GM12878 (cell line): ENCODE measurements at regions not wholly inside any gene's neighbourhood (a gene's known extent, or its start where the extent isn't known, plus 50 kb on each side); places are given as distances from the start of the nearest gene placed in this dataset.

Experiments used
- ATAC-seq: fragments of 200-7000 bp; cut with Tn5 transposase; 3 replicates; pipeline ENCODE4 v1.9.1; 2020; ENCODE audit warnings: mild to moderate bottlenecking, moderate library complexity
- BruUV-seq: library from RNA; stranded (reverse); fragments of 400-500 nt; replicated peaks from 2 replicates; lab custom pipeline; 2021; lab: Mats Ljungman, UMichigan
- CTCF ChIA-PET: fragments of 300-600 bp; sonication (Branson Sonifier 250); formaldehyde crosslinking; extraction: SDS; loops from one replicate; lab custom pipeline; 2021; ENCODE audit warnings: inconsistent platforms; lab: Yijun Ruan, JAX
- POLR2A ChIA-PET: fragments of 350-600 bp; formaldehyde crosslinking; extraction: SDS; loops from one replicate; lab custom pipeline; 2021; ENCODE audit warnings: inconsistent platforms; lab: Charles Lee
- RAD21 ChIA-PET: fragments of 300-600 bp; sonication (Branson Sonifier 250); formaldehyde crosslinking; loops from one replicate; lab custom pipeline; 2023; ENCODE audit warnings: antibody characterized with exemption; ENCODE audit not compliant: unreplicated experiment; lab: Charles Lee
- SMC1A ChIA-PET: fragments of 300-600 bp; sonication (Branson Sonifier 250); formaldehyde crosslinking; loops from one replicate; lab custom pipeline; 2023; ENCODE audit not compliant: unreplicated experiment, uncharacterized antibody; lab: Charles Lee
- DNase-seq: peaks from one replicate; pipeline ENCODE4 v3.0.0-alpha.2; 2011; ENCODE audit warnings: low read depth, low spot score
- FAIRE-seq: peaks from 3 replicates; lab custom pipeline; 2011; peaks lifted over from hg19 to GRCh38; lab: Jason Lieb, UNC
- H2AFZ ChIP-seq: 2 replicates; pipeline ENCODE4 v1.6.0; 2011; ENCODE audit warnings: low read depth, low read length, control low read depth; ENCODE audit not compliant: control insufficient read depth
- H3K27ac ChIP-seq: 2 replicates; pipeline ENCODE4 v1.5.1; 2011; ENCODE audit warnings: control low read depth; ENCODE audit not compliant: control insufficient read depth, insufficient read depth
- H3K27me3 ChIP-seq, 2 experiments: replicated peaks in 1 of 2; 2 replicates each; pipeline versions ENCODE4 v1.6.0 to v1.6.1; 2011; ENCODE audit warnings: low read length in 1 of 2; ENCODE audit not compliant: control insufficient read depth in 2 of 2, insufficient read depth in 2 of 2
- H3K36me3 ChIP-seq, 2 experiments: 2 replicates each; pipeline ENCODE4 v1.5.1; 2011; ENCODE audit warnings: low read length in 1 of 2; ENCODE audit not compliant: control insufficient read depth in 2 of 2, insufficient read depth in 2 of 2
- H3K4me1 ChIP-seq: 2 replicates; pipeline ENCODE4 v1.6.1; 2011; ENCODE audit warnings: mild to moderate bottlenecking, low read length, moderate library complexity, mixed read lengths; ENCODE audit not compliant: control insufficient read depth, insufficient read depth
- H3K4me2 ChIP-seq: 2 replicates; pipeline ENCODE4 v1.6.0; 2011; ENCODE audit warnings: control low read depth; ENCODE audit not compliant: control insufficient read depth, insufficient read depth
- H3K4me3 ChIP-seq: fragments of 200-600 bp; sonication (generic); 2 replicates; pipeline ENCODE4 v1.5.1; 2016
- H3K79me2 ChIP-seq: 2 replicates; pipeline ENCODE4 v1.6.0; 2011; ENCODE audit warnings: low read length; ENCODE audit not compliant: control insufficient read depth, insufficient read depth
- H3K9ac ChIP-seq: 2 replicates; pipeline ENCODE4 v1.8.0; 2011; ENCODE audit warnings: low read length, control low read depth, mixed read lengths; ENCODE audit not compliant: control insufficient read depth, insufficient read depth
- H3K9me3 ChIP-seq: replicated peaks from 3 replicates; pipeline ENCODE4 v1.5.1; 2011; ENCODE audit warnings: mild to moderate bottlenecking, low read length; ENCODE audit not compliant: control insufficient read depth, insufficient read depth
- H4K20me1 ChIP-seq: 2 replicates; pipeline ENCODE4 v1.6.0; 2011; ENCODE audit not compliant: control insufficient read depth, insufficient read depth
- HCFC1 ChIP-seq: fragments of 150-350 bp; IDR thresholded peaks from 2 replicates; pipeline ENCODE4 v1.6.1; 2014; ENCODE audit warnings: low read length
- HDGF ChIP-seq: fragments of 450-650 bp; IDR thresholded peaks from 2 replicates; pipeline ENCODE4 v1.6.1; 2016; ENCODE audit warnings: antibody characterized with exemption
- MXI1 ChIP-seq: fragments of 150-350 bp; IDR thresholded peaks from 2 replicates; pipeline ENCODE4 v1.6.1; 2011; ENCODE audit warnings: low read depth, mild to moderate bottlenecking, inconsistent platforms, low read length, improper control_type of control experiment
- MYC ChIP-seq: IDR thresholded peaks from 2 replicates; pipeline ENCODE4 v1.6.1; 2011; ENCODE audit warnings: mild to moderate bottlenecking, low read length, moderate library complexity, inconsistent platforms; ENCODE audit not compliant: insufficient read depth, insufficient replicate concordance, insufficient read length, severe bottlenecking
- NR2F1 ChIP-seq: fragments of 450-650 bp; conservative IDR thresholded peaks from 2 replicates; pipeline ENCODE4 v1.6.1; 2017; ENCODE audit warnings: mild to moderate bottlenecking
- PAX8 ChIP-seq: fragments of 450-650 bp; IDR thresholded peaks from 2 replicates; pipeline ENCODE4 v1.6.1; 2017; ENCODE audit warnings: mild to moderate bottlenecking, moderate library complexity
- PBX3 ChIP-seq: IDR thresholded peaks from 2 replicates; pipeline ENCODE4 v1.6.1; 2011; ENCODE audit warnings: mild to moderate bottlenecking, low read depth, low read length, moderate library complexity; ENCODE audit not compliant: insufficient replicate concordance
- SMARCA5 ChIP-seq: fragments of 450-650 bp; IDR thresholded peaks from 2 replicates; pipeline ENCODE4 v1.6.1; 2017; ENCODE audit warnings: mild to moderate bottlenecking
- STAT1 ChIP-seq: fragments of 450-650 bp; conservative IDR thresholded peaks from 2 replicates; pipeline ENCODE4 v1.6.1; 2014; ENCODE audit warnings: antibody characterized with exemption, mild to moderate bottlenecking
- TCF3 ChIP-seq: IDR thresholded peaks from 2 replicates; pipeline ENCODE4 v1.6.1; 2012; ENCODE audit warnings: low read depth, mild to moderate bottlenecking, low read length, borderline replicate concordance; ENCODE audit not compliant: insufficient read depth
- ZNF24 ChIP-seq: fragments of 450-650 bp; IDR thresholded peaks from 2 replicates; pipeline ENCODE4 v1.6.1; 2017; ENCODE audit warnings: antibody characterized with exemption, mild to moderate bottlenecking
- in situ Hi-C: fragments of 300-500 bp; cut with MboI; formaldehyde crosslinking; loops from 9 replicates; pipeline ENCODE4 v1.14.3; 2018; ENCODE audit warnings: mixed read lengths
- intact Hi-C: fragments of 100-400 bp; cut with micrococcal nuclease; formaldehyde crosslinking; loops from one replicate; pipeline ENCODE4 v1.14.2; 2022; ENCODE audit not compliant: unreplicated experiment
- TF ChIP-seq, protein P1 (sequence below): fragments of 450-650 bp; IDR thresholded peaks from 2 replicates; pipeline ENCODE4 v1.6.1; 2017; ENCODE audit warnings: borderline replicate concordance
- TF ChIP-seq, protein P2 (sequence below), 3 experiments: IDR thresholded peaks in 2 of 3; conservative IDR thresholded peaks in 1 of 3; 2 replicates each; pipeline ENCODE4 v1.5.1; 2011; ENCODE audit warnings: low read depth in 3 of 3, low read length in 3 of 3, mild to moderate bottlenecking in 3 of 3, control low read depth in 2 of 3, moderate library complexity in 2 of 3, inconsistent platforms in 1 of 3, mixed read lengths in 1 of 3; ENCODE audit not compliant: control insufficient read depth in 2 of 3, insufficient read depth in 1 of 3; ENCODE audit errors: extremely low read depth in 1 of 3
- TF ChIP-seq, protein P3 (sequence below): fragments of 450-650 bp; formaldehyde crosslinking; IDR thresholded peaks from 2 replicates; pipeline ENCODE4 v1.5.0; 2022; ENCODE audit warnings: mild to moderate bottlenecking, missing genetic modification characterization

DNA sequence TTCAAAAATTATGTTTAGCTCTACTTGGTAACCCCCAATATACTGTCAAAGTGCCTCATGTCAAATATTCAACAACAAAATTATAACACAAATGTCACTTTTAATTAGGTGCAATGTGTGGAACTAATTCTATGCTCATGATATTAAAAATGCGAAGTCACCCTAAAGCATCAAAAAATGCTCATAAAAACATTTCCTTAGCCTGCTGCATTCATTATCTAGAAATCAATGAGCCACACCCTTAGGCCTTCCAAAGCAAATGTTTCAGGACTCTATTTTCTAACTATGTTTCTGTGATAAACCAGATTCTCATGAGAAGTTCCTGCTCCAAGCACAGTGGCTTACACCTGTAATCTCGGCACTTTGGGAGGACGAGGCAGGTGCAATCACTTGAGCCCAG, 75.0 kb upstream of the ANK3 start (continued):
- TF ChIP-seq HCFC1 (no peak), SMARCA5 (no peak), ZNF24 (no peak), PAX8 (no peak), MYC (no peak), STAT1 (no peak)
- TF ChIP-seq, protein P1, sequence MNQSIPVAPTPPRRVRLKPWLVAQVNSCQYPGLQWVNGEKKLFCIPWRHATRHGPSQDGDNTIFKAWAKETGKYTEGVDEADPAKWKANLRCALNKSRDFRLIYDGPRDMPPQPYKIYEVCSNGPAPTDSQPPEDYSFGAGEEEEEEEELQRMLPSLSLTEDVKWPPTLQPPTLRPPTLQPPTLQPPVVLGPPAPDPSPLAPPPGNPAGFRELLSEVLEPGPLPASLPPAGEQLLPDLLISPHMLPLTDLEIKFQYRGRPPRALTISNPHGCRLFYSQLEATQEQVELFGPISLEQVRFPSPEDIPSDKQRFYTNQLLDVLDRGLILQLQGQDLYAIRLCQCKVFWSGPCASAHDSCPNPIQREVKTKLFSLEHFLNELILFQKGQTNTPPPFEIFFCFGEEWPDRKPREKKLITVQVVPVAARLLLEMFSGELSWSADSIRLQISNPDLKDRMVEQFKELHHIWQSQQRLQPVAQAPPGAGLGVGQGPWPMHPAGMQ, result no peak

DNA sequence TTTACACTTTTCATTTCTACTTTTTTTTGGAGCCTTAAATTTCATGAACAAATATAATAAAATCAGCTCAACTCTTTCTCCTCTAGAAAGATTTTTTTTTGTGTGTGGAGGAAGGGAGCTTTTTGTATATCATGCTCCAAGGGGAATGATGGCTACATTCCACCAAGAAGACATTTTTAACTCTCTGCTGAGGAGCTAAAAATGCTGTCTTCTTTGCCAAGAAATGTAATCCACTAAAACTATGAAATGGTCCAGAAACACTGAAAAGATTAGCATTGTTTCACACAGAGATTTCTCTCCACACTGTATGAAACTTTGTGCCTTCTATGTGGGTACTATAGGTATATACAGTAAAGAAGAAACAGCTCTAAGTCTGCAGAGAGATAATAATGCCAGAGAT, 74.1 kb upstream of the ANK3 start:
- no peak for ATAC-seq
- POLR2A ChIA-PET, result no interaction called here
- Histone ChIP-seq H4K20me1 (no peaks in the 10 kb centered on the region), H3K4me1 (no peaks in the 10 kb centered on the region), H3K27me3 (no peaks in the 10 kb centered on the region), H2AFZ (no peak overlapping the region), H3K27ac (no peak overlapping the region), H3K4me2 (no peak overlapping the region), H3K4me3 (no peak overlapping the region), H3K9me3 (no peaks in the 10 kb centered on the region), H3K36me3 (no peaks in the 10 kb centered on the region), H3K79me2 (no peaks in the 10 kb centered on the region), H3K9ac (no peak overlapping the region)
- intact Hi-C loops (loop anchor here (5.0 kb wide), 1 partner anchor 184 kb away; no protein-coding TSS in a partner anchor), in situ Hi-C loops (no loop called here)
- CTCF ChIA-PET, result interaction anchor here (1.2 kb wide), 1 partner anchor 19 kb away, joined by 3 read pairs; no protein-coding TSS in a partner anchor
- BruUV-seq, result no TSS peak
- SMC1A ChIA-PET, result no interaction called here
- RAD21 ChIA-PET, result no interaction called here
- FAIRE-seq, result no peak
- TF ChIP-seq HDGF (no peak), TCF3 (no peak), PAX8 (no peak), MXI1 (no peak), PBX3 (no peak), NR2F1 (no peak)
- TF ChIP-seq, protein P2, sequence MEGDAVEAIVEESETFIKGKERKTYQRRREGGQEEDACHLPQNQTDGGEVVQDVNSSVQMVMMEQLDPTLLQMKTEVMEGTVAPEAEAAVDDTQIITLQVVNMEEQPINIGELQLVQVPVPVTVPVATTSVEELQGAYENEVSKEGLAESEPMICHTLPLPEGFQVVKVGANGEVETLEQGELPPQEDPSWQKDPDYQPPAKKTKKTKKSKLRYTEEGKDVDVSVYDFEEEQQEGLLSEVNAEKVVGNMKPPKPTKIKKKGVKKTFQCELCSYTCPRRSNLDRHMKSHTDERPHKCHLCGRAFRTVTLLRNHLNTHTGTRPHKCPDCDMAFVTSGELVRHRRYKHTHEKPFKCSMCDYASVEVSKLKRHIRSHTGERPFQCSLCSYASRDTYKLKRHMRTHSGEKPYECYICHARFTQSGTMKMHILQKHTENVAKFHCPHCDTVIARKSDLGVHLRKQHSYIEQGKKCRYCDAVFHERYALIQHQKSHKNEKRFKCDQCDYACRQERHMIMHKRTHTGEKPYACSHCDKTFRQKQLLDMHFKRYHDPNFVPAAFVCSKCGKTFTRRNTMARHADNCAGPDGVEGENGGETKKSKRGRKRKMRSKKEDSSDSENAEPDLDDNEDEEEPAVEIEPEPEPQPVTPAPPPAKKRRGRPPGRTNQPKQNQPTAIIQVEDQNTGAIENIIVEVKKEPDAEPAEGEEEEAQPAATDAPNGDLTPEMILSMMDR (IDR thresholded peaks at IDR 0.05 in 2 of 3, conservative IDR thresholded peaks at IDR 0.05 in 1 of 3; ENCODE audit: control insufficient read depth in 2 of 3, extremely low read depth in 1 of 3, insufficient read depth in 1 of 3, low read depth in 3 of 3, low read length in 3 of 3), result no peak
- TF ChIP-seq, protein P3, sequence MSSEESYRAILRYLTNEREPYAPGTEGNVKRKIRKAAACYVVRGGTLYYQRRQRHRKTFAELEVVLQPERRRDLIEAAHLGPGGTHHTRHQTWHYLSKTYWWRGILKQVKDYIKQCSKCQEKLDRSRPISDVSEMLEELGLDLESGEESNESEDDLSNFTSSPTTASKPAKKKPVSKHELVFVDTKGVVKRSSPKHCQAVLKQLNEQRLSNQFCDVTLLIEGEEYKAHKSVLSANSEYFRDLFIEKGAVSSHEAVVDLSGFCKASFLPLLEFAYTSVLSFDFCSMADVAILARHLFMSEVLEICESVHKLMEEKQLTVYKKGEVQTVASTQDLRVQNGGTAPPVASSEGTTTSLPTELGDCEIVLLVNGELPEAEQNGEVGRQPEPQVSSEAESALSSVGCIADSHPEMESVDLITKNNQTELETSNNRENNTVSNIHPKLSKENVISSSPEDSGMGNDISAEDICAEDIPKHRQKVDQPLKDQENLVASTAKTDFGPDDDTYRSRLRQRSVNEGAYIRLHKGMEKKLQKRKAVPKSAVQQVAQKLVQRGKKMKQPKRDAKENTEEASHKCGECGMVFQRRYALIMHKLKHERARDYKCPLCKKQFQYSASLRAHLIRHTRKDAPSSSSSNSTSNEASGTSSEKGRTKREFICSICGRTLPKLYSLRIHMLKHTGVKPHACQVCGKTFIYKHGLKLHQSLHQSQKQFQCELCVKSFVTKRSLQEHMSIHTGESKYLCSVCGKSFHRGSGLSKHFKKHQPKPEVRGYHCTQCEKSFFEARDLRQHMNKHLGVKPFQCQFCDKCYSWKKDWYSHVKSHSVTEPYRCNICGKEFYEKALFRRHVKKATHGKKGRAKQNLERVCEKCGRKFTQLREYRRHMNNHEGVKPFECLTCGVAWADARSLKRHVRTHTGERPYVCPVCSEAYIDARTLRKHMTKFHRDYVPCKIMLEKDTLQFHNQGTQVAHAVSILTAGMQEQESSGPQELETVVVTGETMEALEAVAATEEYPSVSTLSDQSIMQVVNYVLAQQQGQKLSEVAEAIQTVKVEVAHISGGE (CRISPR knock-in tag), result no peak
- DNase-seq, result no peak
